GM23338 (cell line): ENCODE measurements at regions not wholly inside any gene's neighbourhood (a gene's known extent, or its start where the extent isn't known, plus 50 kb on each side); places are given as distances from the start of the nearest gene placed in this dataset.

Experiments
- EZH2 ChIP-seq: fragments of 200-600 bp; sonication (generic); IDR thresholded peaks from one replicate; pipeline ENCODE4 v1.8.0; 2017; ENCODE audit warnings: antibody characterized with exemption, mild to moderate bottlenecking, low read depth; ENCODE audit not compliant: unreplicated experiment
- JUNB ChIP-seq: IDR thresholded peaks from one replicate; pipeline ENCODE4 v1.6.1; 2016; ENCODE audit warnings: antibody characterized with exemption; ENCODE audit not compliant: unreplicated experiment
- NANOG ChIP-seq: IDR thresholded peaks from 2 replicates; pipeline ENCODE4 v1.6.1; 2016; ENCODE audit warnings: antibody characterized with exemption, borderline replicate concordance
- TF ChIP-seq, protein P1 (sequence below), 2 experiments: fragments of 200-600 bp in 1 of 2; sonication (generic) in 1 of 2; conservative IDR thresholded peaks; 2 replicates each; pipeline versions ENCODE4 v1.5.1 to v1.6.1; 2016 to 2017; ENCODE audit warnings: antibody characterized with exemption in 2 of 2, low read depth in 2 of 2, mild to moderate bottlenecking in 2 of 2, moderate library complexity in 1 of 2
- TF ChIP-seq, protein P2 (sequence below): IDR thresholded peaks from 2 replicates; pipeline ENCODE4 v1.6.1; 2016; ENCODE audit warnings: antibody characterized with exemption

DNA sequence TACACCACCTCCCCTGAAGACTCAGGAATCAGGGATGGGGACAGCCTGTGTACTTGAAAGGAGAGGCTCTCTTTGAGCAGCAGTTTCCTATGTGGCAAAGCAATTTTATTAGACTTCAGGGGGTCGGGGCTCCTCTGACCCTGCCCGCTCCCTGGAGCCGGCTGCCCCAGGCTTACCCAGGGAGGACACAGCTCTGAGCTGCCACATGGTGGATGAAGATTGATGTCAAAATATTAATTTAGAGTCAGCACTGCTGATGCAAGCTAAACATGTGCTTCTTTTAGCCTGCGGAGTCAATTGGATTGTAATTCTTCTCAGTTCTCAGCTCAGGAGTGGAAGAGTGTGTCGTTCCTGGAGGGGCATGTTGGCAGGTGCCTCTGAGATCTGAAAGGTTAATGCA is 606.1 kb downstream of the KIF4B start:
- TF ChIP-seq EZH2 (no peak), NANOG (no peak), JUNB (no peak)
- TF ChIP-seq, protein P1, sequence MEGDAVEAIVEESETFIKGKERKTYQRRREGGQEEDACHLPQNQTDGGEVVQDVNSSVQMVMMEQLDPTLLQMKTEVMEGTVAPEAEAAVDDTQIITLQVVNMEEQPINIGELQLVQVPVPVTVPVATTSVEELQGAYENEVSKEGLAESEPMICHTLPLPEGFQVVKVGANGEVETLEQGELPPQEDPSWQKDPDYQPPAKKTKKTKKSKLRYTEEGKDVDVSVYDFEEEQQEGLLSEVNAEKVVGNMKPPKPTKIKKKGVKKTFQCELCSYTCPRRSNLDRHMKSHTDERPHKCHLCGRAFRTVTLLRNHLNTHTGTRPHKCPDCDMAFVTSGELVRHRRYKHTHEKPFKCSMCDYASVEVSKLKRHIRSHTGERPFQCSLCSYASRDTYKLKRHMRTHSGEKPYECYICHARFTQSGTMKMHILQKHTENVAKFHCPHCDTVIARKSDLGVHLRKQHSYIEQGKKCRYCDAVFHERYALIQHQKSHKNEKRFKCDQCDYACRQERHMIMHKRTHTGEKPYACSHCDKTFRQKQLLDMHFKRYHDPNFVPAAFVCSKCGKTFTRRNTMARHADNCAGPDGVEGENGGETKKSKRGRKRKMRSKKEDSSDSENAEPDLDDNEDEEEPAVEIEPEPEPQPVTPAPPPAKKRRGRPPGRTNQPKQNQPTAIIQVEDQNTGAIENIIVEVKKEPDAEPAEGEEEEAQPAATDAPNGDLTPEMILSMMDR (conservative IDR thresholded peaks at IDR 0.05; ENCODE audit: low read depth in 2 of 2): no peak
- TF ChIP-seq, protein P2, sequence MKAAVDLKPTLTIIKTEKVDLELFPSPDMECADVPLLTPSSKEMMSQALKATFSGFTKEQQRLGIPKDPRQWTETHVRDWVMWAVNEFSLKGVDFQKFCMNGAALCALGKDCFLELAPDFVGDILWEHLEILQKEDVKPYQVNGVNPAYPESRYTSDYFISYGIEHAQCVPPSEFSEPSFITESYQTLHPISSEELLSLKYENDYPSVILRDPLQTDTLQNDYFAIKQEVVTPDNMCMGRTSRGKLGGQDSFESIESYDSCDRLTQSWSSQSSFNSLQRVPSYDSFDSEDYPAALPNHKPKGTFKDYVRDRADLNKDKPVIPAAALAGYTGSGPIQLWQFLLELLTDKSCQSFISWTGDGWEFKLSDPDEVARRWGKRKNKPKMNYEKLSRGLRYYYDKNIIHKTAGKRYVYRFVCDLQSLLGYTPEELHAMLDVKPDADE: no peak
